Thyroid gland (tissue), 4 donors: ENCODE measurements at regions not wholly inside any gene's neighbourhood (a gene's known extent, or its start where the extent isn't known, plus 50 kb on each side); places are given as distances from the start of the nearest gene placed in this dataset.

Source experiments
- POLR2A ChIP-seq, 2 donors: fragments of 450-650 bp; IDR thresholded peaks; one replicate each; pipeline ENCODE4 v1.6.1; 2017; ENCODE audit warnings: antibody characterized with exemption in 2 of 2, mild to moderate bottlenecking in 2 of 2, moderate library complexity in 1 of 2
- TF ChIP-seq, protein P1 (sequence below), 6 experiments: fragments of 200-600 bp in 3 of 6; fragments of 450-650 bp in 3 of 6; sonication (generic) in 3 of 6; IDR thresholded peaks; one replicate each; pipeline ENCODE4 v1.5.1; 2016 to 2019; ENCODE audit warnings: antibody characterized with exemption in 6 of 6, mild to moderate bottlenecking in 2 of 6, inconsistent platforms in 1 of 6, moderate library complexity in 1 of 6

DNA sequence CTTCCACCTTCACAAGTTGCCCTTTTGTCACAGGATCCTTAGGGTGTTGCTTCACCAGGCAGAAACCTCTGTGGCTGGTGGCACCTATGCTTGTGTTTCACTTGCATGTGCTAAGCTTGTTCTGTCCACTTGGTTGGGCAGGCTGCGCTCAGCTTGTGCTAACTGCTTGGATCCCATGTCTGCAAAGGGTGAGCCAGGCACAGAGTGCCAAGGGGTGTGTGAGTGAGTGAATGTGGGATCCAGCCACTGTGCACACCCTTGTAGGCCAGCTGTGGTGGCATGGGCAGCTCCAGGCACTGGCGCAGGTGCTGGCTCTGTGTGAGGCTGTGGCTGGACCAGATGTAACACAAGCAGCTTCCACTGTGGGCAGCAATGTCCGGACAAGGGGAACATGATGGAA is 728.7 kb upstream of the ROBO1 start:
- TF ChIP-seq, protein P1, sequence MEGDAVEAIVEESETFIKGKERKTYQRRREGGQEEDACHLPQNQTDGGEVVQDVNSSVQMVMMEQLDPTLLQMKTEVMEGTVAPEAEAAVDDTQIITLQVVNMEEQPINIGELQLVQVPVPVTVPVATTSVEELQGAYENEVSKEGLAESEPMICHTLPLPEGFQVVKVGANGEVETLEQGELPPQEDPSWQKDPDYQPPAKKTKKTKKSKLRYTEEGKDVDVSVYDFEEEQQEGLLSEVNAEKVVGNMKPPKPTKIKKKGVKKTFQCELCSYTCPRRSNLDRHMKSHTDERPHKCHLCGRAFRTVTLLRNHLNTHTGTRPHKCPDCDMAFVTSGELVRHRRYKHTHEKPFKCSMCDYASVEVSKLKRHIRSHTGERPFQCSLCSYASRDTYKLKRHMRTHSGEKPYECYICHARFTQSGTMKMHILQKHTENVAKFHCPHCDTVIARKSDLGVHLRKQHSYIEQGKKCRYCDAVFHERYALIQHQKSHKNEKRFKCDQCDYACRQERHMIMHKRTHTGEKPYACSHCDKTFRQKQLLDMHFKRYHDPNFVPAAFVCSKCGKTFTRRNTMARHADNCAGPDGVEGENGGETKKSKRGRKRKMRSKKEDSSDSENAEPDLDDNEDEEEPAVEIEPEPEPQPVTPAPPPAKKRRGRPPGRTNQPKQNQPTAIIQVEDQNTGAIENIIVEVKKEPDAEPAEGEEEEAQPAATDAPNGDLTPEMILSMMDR (IDR thresholded peaks at IDR 0.05): no peak
- no peak for TF ChIP-seq POLR2A (IDR thresholded peaks at IDR 0.05)
